ENCODE measurements at regions not wholly inside any gene's neighbourhood (a gene's known extent, or its start where the extent isn't known, plus 50 kb on each side); places are given as distances from the start of the nearest gene placed in this dataset.

- Histone ChIP-seq H3K9me3 (ENCODE audit: control insufficient read depth in 4 of 4, low read length in 3 of 4) (no peaks in the 10 kb centered on the region), H3K4me3 (ENCODE audit: low read depth in 1 of 3, low read length in 3 of 3) (no peak overlapping the region), H3K27me3 (ENCODE audit: control insufficient read depth in 4 of 4, insufficient read depth in 4 of 4, low read length in 3 of 4) (no peaks in the 10 kb centered on the region), H3K27ac (ENCODE audit: low read depth in 1 of 2, low read length in 2 of 2) (no peak overlapping the region), H3K36me3 (ENCODE audit: control insufficient read depth in 4 of 4, insufficient read depth in 3 of 4, low read depth in 1 of 4, low read length in 3 of 4) (no peaks in the 10 kb centered on the region), H3K4me1 (ENCODE audit: control insufficient read depth in 4 of 4, insufficient read depth in 4 of 4, low read length in 3 of 4) (no peaks in the 10 kb centered on the region), H3K9ac (ENCODE audit: low read depth in 1 of 2, low read length in 2 of 2) (no peak overlapping the region)
- 66% methylated on average over 1 of the region's 1 CpG for WGBS
- no peak for DNase-seq (ENCODE audit: low spot score)
- TF ChIP-seq HNF4G (IDR thresholded peaks at IDR 0.05): no peak
- TF ChIP-seq FOXA2 (IDR thresholded peaks at IDR 0.05): no peak
- TF ChIP-seq CTCF (IDR thresholded peaks at IDR 0.05; ENCODE audit: low read depth, low read length, missing input control): no peak
- TF ChIP-seq, protein P1, sequence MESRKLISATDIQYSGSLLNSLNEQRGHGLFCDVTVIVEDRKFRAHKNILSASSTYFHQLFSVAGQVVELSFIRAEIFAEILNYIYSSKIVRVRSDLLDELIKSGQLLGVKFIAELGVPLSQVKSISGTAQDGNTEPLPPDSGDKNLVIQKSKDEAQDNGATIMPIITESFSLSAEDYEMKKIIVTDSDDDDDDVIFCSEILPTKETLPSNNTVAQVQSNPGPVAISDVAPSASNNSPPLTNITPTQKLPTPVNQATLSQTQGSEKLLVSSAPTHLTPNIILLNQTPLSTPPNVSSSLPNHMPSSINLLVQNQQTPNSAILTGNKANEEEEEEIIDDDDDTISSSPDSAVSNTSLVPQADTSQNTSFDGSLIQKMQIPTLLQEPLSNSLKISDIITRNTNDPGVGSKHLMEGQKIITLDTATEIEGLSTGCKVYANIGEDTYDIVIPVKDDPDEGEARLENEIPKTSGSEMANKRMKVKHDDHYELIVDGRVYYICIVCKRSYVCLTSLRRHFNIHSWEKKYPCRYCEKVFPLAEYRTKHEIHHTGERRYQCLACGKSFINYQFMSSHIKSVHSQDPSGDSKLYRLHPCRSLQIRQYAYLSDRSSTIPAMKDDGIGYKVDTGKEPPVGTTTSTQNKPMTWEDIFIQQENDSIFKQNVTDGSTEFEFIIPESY (IDR thresholded peaks at IDR 0.05): no peak
- TF ChIP-seq ATF3 (IDR thresholded peaks at IDR 0.05): no peak
- no peak for TF ChIP-seq GABPA (IDR thresholded peaks at IDR 0.05 in 1 of 2, conservative IDR thresholded peaks at IDR 0.05 in 1 of 2)
Measured at GRCh38 chrX:127305013-127305412, 485.5 kb downstream of the PRR32 start.

- no peak overlapping the region for H3K27ac ChIP-seq (ENCODE audit: low read depth in 1 of 2, low read length in 2 of 2)
- H3K36me3 ChIP-seq (ENCODE audit: control insufficient read depth in 4 of 4, insufficient read depth in 3 of 4, low read depth in 1 of 4, low read length in 3 of 4): no peaks in the 10 kb centered on the region
- H3K4me1 ChIP-seq (ENCODE audit: control insufficient read depth in 4 of 4, insufficient read depth in 4 of 4, low read length in 3 of 4): no peaks in the 10 kb centered on the region
- 84% methylated on average over 7 of the region's 7 CpGs for WGBS
- DNase-seq (ENCODE audit: low spot score): no peak
- no peak overlapping the region for H3K9ac ChIP-seq (ENCODE audit: low read depth in 1 of 2, low read length in 2 of 2)
- no peaks in the 10 kb centered on the region for H3K27me3 ChIP-seq (ENCODE audit: control insufficient read depth in 4 of 4, insufficient read depth in 4 of 4, low read length in 3 of 4)
- TF ChIP-seq GABPA (IDR thresholded peaks at IDR 0.05 in 1 of 2, conservative IDR thresholded peaks at IDR 0.05 in 1 of 2) (no peak), SP1 (IDR thresholded peaks at IDR 0.05) (no peak), HNF4A (conservative IDR thresholded peaks at IDR 0.05) (no peak)
- H3K9me3 ChIP-seq (ENCODE audit: control insufficient read depth in 4 of 4, low read length in 3 of 4): no peaks in the 10 kb centered on the region
- H3K4me3 ChIP-seq (ENCODE audit: low read depth in 1 of 3, low read length in 3 of 3): no peak overlapping the region
Measured at GRCh38 chrX:127306262-127306661, 486.7 kb downstream of the PRR32 start.

- Histone ChIP-seq H3K4me1 (ENCODE audit: control insufficient read depth in 4 of 4, insufficient read depth in 4 of 4, low read length in 3 of 4) (no peaks in the 10 kb centered on the region), H3K27me3 (ENCODE audit: control insufficient read depth in 4 of 4, insufficient read depth in 4 of 4, low read length in 3 of 4) (no peaks in the 10 kb centered on the region), H3K27ac (ENCODE audit: low read depth in 1 of 2, low read length in 2 of 2) (no peak overlapping the region), H3K36me3 (ENCODE audit: control insufficient read depth in 4 of 4, insufficient read depth in 3 of 4, low read depth in 1 of 4, low read length in 3 of 4) (no peaks in the 10 kb centered on the region), H3K4me3 (ENCODE audit: low read depth in 1 of 3, low read length in 3 of 3) (no peak overlapping the region), H3K9ac (ENCODE audit: low read depth in 1 of 2, low read length in 2 of 2) (no peak overlapping the region), H3K9me3 (ENCODE audit: control insufficient read depth in 4 of 4, low read length in 3 of 4) (no peaks in the 10 kb centered on the region)
- no peak for DNase-seq (ENCODE audit: low spot score)
- WGBS: 70% methylated on average over 1 of the region's 1 CpG
- TF ChIP-seq SP1 (IDR thresholded peaks at IDR 0.05) (no peak), FOXA1 (IDR thresholded peaks at IDR 0.05) (no peak), FOXA2 (IDR thresholded peaks at IDR 0.05) (no peak), EGR1 (IDR thresholded peaks at IDR 0.05; ENCODE audit: low read depth in 2 of 2) (no peak), YY1 (IDR thresholded peaks at IDR 0.05) (no peak), GABPA (IDR thresholded peaks at IDR 0.05 in 1 of 2, conservative IDR thresholded peaks at IDR 0.05 in 1 of 2) (no peak), RXRA (IDR thresholded peaks at IDR 0.05) (no peak), HNF4A (conservative IDR thresholded peaks at IDR 0.05) (no peak), ATF3 (IDR thresholded peaks at IDR 0.05) (no peak), RAD21 (IDR thresholded peaks at IDR 0.05) (no peak), HNF4G (IDR thresholded peaks at IDR 0.05) (no peak)
- TF ChIP-seq, protein P2, sequence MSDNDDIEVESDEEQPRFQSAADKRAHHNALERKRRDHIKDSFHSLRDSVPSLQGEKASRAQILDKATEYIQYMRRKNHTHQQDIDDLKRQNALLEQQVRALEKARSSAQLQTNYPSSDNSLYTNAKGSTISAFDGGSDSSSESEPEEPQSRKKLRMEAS (IDR thresholded peaks at IDR 0.05): no peak
- TF ChIP-seq, protein P1 (IDR thresholded peaks at IDR 0.05): no peak
- TF ChIP-seq, protein P3, sequence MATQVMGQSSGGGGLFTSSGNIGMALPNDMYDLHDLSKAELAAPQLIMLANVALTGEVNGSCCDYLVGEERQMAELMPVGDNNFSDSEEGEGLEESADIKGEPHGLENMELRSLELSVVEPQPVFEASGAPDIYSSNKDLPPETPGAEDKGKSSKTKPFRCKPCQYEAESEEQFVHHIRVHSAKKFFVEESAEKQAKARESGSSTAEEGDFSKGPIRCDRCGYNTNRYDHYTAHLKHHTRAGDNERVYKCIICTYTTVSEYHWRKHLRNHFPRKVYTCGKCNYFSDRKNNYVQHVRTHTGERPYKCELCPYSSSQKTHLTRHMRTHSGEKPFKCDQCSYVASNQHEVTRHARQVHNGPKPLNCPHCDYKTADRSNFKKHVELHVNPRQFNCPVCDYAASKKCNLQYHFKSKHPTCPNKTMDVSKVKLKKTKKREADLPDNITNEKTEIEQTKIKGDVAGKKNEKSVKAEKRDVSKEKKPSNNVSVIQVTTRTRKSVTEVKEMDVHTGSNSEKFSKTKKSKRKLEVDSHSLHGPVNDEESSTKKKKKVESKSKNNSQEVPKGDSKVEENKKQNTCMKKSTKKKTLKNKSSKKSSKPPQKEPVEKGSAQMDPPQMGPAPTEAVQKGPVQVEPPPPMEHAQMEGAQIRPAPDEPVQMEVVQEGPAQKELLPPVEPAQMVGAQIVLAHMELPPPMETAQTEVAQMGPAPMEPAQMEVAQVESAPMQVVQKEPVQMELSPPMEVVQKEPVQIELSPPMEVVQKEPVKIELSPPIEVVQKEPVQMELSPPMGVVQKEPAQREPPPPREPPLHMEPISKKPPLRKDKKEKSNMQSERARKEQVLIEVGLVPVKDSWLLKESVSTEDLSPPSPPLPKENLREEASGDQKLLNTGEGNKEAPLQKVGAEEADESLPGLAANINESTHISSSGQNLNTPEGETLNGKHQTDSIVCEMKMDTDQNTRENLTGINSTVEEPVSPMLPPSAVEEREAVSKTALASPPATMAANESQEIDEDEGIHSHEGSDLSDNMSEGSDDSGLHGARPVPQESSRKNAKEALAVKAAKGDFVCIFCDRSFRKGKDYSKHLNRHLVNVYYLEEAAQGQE (IDR thresholded peaks at IDR 0.05): no peak
Measured at GRCh38 chrX:127313635-127314034, 494.1 kb downstream of the PRR32 start.
